HG03097 (cell line): ENCODE measurements at regions not wholly inside any gene's neighbourhood (a gene's known extent, or its start where the extent isn't known, plus 50 kb on each side); places are given as distances from the start of the nearest gene placed in this dataset.
"Not testable (repeated sequence)": the region's sequence is repeated elsewhere in the genome, so short reads cannot be mapped to it uniquely, and the experiment has no call there.

ENCODE experiments used
- ATAC-seq: cut with Tn5 transposase; IDR thresholded peaks from one replicate; pipeline ENCODE4 v1.9.1; 2021; ENCODE audit not compliant: unreplicated experiment, low FRiP score

DNA sequence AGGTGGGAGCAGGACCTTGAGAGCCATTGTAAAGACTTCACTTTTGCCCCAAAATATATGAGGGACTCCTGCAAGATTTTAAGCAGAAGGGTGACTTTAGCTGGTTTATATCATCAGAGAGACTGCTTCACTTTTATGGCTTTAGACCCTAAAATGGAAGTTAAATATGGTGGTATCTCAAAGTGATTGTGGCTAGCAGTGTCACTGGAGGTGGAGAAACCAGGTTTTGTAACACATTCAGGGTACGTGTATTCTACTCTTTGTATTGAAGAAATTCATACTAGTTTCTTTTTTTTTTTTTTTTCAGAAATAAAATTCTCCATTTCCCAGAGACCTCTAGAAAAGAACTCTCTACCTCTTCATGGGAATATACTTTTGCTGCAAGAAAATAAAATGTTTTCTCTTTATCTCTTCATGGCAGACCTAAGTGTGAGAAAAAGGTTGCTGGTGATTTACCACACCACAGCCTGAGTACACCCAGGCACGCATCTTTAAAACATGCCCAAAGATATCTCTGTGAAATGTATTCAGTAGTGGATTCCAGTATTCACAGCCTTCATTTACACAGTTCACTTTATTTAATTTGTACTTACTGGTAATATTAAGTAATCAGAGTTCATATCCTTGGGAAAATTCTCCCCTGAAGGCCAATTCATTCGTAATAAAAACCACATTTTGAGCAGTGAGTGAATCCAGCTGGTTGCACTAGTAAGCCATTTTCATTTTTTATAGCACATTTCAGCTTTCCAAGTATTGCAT lies 74.3 kb upstream of the GUCY1A1 start:
- no peak for ATAC-seq

DNA sequence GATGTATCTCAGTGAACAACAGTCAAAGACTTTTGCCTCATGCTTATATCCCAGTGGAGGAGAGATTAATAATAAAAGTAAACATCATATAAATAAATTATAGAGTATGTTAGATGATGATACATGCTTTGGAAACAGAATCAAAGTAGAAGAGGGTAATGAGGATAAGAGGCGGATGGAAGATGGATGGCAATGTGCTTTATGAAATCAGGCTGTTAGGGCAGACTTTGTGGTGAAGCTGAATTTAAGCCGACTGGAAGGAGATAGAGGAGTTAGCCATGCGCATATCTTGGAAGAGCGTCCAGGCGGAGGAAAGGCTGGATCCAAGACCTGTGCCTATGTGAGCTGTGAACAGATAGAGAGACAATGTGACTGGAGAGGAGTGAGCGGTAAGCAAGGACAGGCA lies 74.9 kb upstream of the GUCY1A1 start:
- no peak for ATAC-seq

- ATAC-seq: no peak
These were observed 75.7 kb upstream of the GUCY1A1 start for GRCh38 chr4:155590796-155591585.

DNA sequence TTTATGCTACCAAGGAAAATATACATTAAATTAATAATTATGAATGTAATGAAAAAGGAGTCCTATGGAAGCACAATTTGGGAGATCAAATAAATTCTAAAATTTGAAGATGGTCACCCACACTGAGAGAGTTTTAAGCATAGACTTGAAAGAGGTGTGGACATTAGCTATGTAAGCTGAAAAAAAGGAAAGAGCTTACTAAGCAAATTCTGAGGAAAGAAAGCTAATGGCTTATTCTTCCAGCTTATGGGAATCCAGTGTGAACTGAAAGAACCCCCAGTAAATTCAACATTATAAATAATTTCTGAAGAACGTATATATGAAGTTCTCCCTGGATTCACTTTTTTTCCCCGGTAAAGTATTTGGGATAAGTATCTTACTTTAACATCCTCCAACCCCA lies 78.2 kb upstream of the GUCY1A1 start:
- ATAC-seq: no peak

GRCh38 chr4:155587766-155588165 lies 78.9 kb upstream of the GUCY1A1 start:
- no peak for ATAC-seq

GRCh38 chr4:155582971-155583437 lies 83.6 kb upstream of the GUCY1A1 start:
- no peak for ATAC-seq

- ATAC-seq: no peak
These were observed 84.6 kb upstream of the GUCY1A1 start for GRCh38 chr4:155582041-155582440.

DNA sequence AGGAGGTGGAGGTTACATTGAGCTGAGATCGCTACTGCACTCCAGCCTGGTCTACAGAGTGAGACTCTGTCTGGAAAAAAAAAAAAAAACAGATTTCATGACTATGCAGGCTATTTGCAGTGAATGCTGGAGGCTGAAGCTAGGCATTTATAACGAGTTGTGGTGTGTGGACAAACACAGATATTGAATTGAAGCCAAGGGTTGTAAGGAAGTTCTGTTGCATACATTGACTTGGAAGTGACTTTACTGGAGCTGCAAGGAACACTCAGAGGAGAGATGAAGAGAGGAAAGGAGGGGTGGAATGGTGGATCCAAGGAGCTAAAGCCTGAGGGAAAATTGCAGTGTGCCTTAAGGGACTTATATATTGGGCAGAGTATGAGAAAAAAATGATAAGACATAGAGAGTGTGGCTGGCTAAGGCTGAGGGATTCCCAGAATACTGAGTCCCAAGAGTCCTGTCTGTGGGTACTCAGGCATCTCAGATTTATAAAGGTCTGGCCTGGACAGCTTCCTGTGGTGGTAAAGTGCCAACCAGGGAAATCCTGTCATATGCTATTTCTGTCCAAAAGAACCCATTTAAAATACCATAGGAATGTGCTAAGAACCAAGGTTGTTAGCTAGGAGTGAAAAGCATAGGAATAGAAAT lies 87.8 kb upstream of the GUCY1A1 start:
- no peak for ATAC-seq

GRCh38 chr4:155578219-155578618 lies 88.4 kb upstream of the GUCY1A1 start:
- ATAC-seq: no peak

GRCh38 chr4:155574329-155574728 lies 92.3 kb upstream of the GUCY1A1 start:
- ATAC-seq: not testable (repeated sequence)

DNA sequence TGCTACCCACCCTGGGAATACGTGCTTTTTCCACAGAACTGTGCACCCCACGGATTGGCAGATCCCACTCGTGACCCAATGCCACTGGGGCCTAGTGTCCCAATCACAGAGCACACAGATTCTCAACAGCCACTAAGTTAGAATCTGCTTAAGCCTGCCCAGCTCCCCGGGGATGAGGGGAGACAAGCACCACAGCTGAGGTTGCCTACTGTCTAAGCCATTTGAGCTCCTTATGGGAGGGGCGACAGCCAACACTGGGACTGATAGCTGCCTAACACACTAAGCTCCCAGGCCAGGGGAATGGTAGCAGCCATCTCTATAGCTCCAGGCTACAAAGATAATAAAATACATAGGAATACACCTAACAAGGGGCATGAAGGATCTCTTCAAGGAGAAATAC lies 93.5 kb upstream of the GUCY1A1 start:
- ATAC-seq: no peak

DNA sequence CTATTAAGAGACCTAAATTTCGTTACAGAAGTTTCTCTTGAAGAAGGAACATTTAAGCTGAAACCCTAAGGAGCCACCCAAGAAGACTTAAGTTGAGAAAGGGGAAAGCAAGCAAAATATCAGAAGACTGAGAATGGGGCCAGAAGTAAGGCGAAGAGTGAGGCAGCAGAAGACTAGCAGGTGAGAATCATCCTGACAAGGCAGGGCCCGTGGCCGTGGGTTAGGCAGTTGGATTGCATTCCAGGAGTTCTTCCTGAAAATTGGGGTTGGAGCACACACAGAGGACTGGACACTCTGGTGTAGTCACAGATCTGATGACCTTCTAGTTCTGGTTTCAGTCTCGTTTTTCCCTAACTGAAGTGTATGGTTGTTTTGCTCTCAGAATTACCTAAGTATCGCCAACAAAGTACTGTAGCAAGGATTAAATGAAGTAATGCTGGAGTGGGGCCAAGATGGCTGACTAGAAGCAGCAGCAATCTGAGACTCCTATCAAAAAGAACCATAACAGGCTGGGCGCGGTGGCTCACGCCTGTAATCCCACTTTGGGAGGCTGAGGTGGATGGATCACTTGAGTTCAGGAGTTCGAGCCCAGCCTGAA lies 94.4 kb upstream of the GUCY1A1 start:
- no peak for ATAC-seq

DNA sequence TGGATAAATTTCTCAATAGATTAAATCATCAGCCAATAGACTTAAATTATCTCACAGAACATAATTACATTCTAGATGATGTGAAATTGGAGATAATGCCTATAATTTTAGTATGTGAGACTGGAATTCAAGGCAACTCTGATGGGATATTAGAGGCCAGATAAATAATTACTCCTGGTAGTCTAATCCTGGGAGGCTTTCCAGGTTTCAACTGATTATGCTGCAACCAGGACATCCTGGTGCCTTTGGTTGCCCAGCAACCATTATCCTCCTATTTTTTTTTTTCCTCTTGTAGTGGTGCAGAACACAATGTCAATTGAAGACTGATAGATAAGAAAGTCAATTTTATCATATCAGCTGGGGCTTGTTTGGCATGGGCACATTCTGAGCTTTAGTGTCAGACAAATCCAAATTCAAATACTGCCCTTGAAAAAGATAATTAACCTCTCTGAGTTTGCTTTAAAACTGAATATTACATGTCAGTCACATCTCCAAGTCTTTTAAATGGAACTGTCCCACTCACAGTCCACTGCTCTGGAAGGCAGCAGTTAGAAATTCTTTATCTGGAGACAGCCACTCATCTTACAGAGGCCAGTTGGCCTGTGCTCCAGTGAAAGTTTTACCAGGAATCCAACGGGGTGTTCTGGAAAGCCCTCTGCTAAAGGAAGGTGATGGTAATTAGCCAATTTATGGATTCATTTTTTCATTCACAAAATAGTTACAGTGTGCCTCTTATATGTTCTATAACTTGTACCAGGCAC lies 95.3 kb upstream of the GUCY1A1 start:
- ATAC-seq: no peak

DNA sequence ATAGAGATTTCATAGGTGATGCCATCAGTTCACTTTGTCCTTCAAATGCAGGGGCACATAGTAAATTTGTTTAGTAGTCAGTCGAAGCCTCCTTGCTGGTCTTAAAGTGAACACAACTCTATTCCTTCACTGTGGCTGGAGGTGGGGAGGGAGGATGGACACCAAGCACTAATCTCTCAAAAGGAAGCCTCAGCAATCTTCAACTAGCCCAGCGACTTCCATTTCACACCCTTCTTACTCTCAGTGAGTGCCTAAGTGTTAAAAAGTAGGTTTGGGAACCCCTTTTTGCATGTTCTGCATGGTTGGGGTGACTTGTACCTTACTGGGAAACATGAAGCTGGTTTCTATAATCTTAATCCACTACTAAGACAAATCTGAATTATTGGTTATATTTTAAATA lies 96.0 kb upstream of the GUCY1A1 start:
- no peak for ATAC-seq

GRCh38 chr4:155569960-155570515 lies 96.6 kb upstream of the GUCY1A1 start:
- ATAC-seq: no peak

DNA sequence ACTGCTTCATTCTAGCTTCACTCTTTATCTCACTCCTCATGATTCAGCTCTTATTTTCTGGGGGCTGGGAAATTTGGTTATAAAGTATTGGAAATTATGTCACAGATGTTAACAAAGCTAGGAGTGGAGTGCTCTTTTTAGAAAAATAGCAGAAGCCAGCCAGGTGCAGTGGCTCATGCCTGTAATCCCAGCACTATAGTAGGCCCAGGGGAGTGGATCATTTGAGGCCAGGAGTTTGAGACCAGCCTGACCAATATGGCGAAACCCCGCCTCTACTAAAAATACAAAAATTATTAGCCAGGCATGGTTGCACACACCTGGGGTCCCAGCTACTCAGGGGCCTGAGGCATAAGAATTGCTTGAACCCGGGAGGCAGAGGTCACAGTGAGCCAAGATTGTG lies 97.2 kb upstream of the GUCY1A1 start:
- ATAC-seq: no peak

DNA sequence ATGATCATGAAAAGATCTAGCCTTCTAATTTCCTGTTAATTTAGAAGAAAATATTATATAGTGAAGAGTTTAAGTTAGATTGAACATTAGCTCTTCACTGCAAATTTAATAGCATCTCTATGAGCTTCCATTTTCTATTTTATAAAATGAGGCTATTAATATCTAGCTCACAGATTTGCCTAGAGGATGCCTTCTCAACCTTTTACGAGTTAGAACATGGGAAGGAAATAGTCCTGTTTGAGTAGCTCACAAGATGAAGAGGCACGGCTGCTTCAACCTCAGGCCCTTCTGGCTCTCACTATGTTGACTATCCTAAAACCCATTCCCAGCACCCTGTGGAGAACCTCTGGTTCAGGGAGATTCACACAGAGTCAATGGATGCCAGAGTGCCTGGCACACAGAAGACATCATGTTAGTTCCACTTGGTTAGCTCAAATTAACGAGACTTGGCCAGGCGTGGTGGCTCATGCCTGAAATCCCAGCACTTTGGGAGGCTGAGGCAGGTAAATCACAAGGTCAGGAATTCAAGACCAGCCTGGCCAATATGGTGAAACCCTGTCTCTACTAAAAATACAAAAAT lies 97.9 kb upstream of the GUCY1A1 start:
- no peak for ATAC-seq

GRCh38 chr4:155566354-155566753 lies 100.3 kb upstream of the GUCY1A1 start:
- ATAC-seq: no peak

DNA sequence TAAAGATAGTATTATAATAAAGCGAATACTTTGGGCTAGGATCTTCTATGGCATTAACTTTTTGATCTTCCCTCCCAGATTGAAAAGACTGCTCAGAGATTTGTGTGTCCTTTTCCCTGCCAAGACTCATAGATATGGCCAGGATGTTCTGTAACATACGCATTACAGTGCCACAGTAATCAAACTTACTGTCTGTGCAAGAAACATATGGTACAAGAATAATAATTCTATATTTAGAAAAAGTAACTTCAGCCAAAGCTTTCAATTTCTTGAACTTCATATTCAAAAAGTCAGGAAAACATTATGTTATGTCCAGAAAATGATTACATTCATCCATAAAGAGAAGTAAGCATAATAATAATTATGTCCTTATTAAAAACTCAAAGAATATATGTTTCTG lies 100.9 kb upstream of the GUCY1A1 start:
- no peak for ATAC-seq

DNA sequence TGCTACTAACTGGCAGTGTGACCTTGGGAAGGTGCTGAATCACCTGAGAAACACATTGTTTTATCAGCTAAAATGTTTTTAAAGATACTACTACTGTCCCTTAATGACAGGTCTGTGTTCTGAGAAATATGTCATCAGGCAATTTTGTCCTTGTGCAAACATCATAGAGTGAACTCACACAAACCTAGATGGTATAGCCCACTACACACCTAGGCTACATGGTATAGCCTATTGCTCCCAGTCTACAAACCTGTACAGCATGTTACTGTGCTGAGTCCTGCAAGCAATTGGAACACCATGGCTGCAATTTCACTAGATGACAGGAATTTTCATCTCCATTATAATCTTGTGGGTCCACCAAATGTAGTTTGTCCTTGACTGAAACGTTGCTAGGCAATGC lies 101.3 kb upstream of the GUCY1A1 start:
- no peak for ATAC-seq
